Stimulated activated CD4-positive, alpha-beta T cell treated with anti-CD3 and anti-CD28 coated beads, Interleukin-4, amount 100 ng/mL, for 4 hours (primary cell): ENCODE measurements at regions not wholly inside any gene's neighbourhood (a gene's known extent, or its start where the extent isn't known, plus 50 kb on each side); places are given as distances from the start of the nearest gene placed in this dataset.
A peak's percentile ranks its signal among the peaks of the same experiment; 100 is the strongest.
"Not testable (repeated sequence)": the region's sequence is repeated elsewhere in the genome, so short reads cannot be mapped to it uniquely, and the experiment has no call there.

Source experiments
- DNase-seq, 2 experiments: peaks; one replicate each; pipeline ENCODE4 v3.0.0-alpha.2; 2020

DNA sequence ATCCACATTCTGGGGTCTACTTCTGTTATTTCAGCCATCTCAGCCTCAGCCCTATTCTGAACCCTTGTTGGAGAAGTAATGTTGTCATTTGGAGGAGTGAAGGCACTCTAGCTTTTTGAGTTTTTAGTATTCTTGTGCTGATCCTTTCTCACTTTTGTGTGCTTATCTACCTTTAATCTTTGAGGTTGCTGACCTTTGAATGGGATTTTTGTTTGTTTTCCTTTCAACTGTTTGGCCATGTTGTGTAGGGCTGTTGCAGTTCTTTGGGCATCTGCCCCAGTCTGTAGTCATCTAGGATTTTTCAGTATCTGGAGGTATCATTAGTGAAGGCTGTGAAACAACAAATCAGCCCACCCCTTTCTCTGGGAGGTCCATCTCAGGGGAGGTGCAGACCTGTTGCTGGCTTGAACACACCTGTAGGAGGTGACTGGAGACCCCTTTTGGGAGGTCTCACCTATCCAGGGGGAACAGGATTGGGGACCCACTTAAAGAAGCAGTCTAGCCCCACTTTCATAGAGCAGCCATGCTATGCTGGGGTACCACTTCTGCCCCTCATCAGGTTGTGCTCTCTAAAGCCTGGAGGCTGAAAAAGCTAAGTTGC lies 1391.4 kb downstream of the UQCRFS1 start:
- DNase-seq: no peak

DNA sequence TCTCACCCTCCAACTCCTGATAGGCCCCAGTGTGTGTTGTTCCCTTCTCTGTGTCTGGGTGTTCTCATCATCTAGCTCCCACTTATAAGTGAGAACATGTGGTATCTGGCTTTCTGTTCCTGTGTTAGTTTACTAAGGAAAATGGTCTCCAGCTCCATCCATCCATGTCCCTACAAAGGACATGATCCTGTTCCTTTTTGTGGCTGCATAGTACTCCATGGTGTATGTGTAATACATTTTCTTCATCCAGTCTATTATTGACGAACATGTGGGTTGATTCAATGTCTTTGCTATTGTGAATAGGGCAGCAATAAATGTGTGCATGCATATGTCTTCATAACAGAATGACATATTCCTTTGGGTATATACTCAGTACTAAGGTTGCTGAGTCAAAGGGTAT lies 1397.0 kb downstream of the UQCRFS1 start:
- DNase-seq: no peak

DNA sequence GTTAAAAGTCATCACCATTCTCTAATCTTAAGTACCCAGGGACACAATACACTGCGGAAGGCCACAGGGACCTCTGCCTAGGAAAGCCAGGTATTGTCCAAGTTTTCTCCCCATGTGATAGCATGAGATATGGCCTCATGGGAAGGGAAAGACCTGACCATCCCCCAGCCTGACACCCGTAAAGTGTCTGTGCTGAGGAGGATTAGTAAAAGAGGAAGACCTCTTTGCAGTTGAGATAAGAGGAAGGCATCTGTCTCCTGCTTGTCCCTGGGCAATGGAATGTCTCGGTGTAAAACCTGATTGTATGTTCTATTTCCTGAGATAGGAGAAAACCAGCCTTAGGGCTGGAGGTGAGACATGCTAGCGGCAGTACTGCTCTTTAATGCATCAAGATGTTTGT lies 1398.1 kb downstream of the UQCRFS1 start:
- DNase-seq: not testable (repeated sequence)

DNA sequence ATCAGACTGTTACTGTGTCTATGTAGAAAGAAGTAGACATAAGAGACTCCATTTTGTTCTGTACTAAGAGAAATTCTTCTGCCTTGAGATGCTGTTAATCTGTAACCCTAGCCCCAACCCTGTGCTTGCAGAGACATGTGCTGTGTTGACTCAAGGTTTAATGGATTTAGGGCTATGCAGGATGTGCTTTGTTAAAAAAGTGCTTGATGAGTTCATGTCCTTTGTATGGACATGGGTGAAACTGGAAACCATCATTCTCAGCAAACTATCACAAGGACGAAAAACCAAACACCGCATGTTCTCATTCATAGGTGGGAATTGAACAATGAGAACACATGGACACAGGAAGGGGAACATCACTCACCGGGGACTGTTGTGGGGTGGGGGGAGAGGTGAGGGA lies 1398.7 kb downstream of the UQCRFS1 start:
- not testable (repeated sequence) for DNase-seq

DNA sequence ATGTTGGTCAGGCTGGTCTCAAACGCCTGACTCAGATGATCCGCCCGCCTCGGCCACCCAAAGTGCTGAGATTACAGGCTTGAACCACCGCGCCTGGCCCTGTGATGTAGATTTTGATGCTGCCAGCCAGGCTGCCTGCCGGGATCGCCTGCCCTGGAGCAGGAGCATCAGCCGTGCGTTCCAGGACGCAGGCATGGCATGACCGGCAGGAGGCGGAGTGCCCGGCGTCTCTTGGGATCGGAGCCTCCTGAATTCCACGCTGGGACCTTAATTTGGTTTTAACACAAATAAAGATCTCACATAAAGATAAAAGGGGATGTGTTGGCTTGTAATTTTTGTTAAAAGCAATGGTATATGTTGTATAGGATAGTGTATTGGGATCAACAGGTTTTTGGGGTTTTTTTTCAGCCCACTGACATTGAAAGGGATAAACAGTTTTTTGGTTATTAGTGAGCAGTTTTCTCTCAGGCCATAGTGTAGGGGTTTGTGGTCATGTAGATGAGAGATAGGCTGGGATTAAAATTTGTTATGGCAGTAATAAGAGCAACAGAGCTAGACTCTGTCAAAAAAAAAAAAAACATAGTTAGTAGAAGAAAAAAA lies 1406.4 kb downstream of the UQCRFS1 start:
- no peak for DNase-seq

DNA sequence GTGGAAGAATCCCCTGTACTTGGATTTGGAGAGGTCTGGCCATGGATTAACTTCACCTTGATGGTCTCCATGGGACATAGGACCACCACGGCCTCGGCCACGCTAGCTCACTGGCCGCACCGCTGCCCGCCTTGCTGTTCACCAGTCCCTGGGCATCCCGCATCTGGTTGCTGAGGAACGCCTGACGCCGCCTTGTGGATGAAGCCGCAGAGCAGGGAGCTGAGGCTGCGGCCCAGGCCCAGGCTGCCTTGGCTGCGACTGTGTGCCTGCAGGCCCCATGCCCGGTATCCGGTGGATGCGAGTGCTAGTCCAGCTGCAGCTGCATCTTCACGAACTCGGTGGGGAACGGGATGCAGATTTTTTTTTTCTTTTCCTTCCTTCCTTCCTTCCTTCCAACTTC lies 1407.1 kb downstream of the UQCRFS1 start:
- DNase-seq: no peak

DNA sequence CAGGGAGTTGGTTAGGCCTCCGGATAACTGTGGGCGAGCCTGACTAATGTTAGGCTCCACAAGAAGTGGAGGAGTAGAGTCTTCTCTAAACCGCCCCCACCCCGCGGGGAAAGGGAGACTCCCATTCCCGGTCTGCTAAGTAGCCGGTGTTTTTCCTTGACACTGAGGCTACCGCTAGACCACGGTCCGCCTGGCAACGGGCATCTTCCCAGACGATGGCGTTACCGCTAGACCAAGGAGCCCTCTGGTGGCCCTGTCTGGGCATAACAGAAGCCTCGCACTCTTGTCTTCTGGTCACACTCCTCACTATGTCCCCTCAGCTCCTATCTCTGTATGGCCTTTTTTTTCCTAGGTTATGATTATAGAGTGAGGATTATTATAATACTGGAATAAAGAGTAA lies 1410.7 kb downstream of the UQCRFS1 start:
- not testable (repeated sequence) for DNase-seq

DNA sequence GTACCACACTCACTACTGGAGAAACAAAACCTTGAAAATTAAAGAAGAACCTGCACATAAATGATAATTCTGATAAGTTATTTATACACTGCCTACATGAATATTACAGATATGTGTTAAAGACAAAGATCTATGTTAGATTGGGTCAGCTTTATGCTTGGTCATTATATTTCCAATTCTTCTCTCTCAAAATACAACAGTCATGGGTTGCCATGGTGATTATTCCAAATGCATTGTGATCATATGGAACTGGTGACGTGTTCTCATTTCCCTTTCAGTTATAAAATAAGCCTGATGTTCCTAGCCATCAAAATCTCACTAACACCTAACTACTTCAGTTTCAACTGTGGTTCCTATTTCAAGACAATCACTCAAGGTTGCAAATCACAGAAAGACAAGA lies 1416.4 kb downstream of the UQCRFS1 start:
- DNase-seq: no peak

DNA sequence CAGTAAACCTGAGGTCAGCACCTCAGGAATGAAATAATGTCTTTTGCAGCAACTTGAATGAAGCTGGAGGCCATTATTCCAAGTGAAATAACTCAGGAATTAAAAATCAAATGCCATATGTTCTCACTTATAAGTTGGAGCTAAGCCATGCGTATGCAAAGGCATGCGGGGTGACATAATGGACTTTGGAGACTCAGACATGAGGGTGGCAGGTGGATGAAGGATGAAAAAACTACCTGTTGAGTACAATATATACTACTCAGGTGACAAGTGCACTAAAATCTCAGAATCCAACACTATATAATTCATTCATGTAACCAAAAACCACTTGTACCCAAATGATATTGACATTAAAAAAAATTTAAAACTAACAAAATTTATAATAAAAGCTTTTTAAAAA lies 1416.9 kb downstream of the UQCRFS1 start:
- DNase-seq: no peak

DNA sequence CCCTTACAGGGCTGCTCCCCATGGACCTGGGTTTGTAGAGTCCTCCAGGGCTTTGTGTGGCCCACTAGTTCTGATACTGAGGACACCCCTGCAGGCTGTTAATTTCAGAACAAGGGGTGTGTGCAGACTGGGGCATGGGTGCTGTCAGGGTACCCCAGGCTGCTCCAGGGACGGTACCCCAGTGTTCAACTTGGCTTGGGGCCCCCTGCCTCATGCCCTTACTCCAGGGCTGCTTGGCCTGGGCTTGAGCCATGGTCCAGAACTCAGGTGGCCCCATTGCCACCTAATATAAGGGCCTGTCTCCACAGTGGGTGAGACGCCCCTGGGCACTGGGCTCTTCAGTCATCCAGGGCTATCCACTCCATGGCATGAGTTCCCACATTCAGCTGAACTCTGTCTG lies 1417.6 kb downstream of the UQCRFS1 start:
- no peak for DNase-seq

DNA sequence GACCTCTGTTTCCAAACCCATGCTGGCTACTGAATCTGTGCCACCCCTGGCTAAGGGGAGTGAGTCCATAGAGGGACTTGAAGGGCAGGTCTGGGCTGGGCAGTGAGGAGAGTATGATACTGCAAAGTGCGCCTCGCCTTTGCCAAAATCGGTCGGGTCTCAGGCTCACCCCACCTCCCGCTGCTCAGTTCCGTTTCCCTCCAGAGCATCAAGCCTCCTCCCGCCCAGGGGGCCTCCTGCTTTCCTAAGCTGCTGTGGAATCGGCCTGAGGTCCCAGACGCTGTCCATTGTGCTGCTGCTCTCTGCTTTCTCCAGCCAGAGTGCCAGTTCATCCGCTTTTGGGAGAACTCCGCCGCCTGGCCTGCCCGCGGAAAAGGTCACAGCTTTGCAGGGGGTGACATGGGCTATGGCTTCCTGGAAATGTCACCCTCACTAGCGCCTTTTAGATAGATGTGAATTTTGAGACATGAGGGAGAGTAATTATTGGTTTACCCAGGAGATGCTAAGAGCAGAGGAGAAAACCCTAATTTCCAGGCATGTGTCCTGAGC lies 1418.4 kb downstream of the UQCRFS1 start:
- peak in 1 of 2 experiments; percentile 8 for DNase-seq

DNA sequence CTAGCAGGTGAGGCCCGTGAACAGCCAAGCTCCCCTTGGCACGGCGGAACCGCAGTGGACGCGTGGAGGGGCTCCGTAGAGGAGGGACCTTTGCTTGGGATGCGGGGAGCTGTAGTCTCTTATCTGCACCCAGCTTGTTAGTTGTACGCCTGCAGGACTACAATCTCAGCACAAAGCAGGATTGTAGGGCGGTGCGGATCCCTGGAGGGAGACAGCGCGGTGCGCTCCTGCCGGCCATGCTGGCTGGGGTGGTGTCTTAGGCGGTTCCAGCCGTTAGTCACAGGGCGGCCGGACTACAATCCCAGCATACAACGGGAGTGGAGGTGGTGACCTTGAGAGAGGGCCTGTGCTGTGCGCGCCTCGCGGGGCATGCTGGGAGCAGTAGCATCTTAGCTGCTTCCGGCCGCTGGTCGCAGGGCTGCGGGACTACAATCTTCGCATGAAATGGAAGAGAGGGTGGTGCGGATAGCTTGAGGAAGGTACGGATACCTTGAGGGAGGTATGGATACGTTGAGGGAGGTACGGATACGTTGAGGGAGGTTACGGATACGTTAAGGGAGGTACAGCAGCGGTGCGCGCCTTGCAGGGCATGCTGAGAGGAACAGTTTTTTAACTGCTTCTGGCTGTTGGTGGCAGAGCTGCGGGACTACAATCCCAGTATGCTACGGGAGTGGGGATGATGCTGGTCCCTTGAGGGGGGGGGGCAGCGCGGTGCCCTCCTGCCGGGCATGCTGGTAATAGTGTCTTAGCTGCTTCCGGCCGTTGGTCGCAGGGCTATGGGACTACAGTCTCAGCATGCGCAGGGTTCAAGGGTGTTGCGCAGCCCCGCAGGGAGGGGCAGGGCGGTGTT lies 1419.1 kb downstream of the UQCRFS1 start:
- DNase-seq: peak; percentile 86 to 92

DNA sequence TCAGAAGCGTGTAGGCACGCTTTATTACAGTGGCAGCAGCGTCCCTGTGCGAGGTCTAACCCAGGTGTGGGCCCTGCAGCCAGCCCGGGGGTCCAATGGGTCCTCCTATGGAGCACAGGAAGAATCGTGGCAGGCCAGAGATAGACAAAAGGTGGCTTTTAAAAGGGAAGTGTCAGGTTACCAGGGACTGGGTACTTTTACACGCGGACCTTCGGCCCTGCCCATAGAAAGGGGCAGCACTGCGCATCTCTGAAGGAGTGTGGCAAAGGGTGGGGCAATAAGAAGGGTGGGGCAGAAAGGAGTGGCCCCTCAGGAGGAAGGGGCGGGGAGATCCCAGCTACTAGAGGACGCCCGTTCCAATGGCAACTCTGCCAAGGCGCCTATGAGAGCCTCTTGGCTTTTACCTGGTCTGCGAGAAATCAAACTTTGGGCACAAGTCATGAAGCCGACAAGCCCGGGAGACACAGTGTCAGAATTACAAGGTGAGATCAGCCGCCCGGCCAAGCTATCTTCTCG lies 1419.8 kb downstream of the UQCRFS1 start:
- peak; percentile 62 to 74 for DNase-seq

DNA sequence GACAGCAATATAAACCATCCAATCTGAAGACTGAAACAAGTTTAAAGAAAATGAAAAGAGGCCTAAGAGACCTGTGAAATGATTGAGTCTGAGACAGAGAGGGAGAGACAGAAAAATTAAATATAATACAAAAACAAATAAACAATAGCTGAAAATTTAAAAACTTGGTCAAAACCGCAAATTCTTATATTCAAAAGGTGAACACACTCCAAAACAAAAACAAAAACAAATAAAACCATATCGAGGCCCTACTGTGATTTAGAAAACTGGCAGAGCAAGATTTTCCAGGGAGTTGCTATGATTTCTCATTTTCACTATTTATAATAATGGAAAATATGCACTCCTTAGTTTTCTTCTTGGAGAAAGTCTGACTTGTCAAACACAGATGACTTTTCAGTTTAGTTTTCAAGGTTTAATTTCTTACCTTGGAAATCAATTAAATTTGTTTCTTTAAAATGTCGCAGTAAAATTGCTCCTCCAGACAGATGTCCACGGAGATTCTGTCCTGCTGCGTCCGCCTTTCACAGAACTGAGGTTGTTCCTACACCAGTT lies 1420.3 kb downstream of the UQCRFS1 start:
- no peak for DNase-seq

DNA sequence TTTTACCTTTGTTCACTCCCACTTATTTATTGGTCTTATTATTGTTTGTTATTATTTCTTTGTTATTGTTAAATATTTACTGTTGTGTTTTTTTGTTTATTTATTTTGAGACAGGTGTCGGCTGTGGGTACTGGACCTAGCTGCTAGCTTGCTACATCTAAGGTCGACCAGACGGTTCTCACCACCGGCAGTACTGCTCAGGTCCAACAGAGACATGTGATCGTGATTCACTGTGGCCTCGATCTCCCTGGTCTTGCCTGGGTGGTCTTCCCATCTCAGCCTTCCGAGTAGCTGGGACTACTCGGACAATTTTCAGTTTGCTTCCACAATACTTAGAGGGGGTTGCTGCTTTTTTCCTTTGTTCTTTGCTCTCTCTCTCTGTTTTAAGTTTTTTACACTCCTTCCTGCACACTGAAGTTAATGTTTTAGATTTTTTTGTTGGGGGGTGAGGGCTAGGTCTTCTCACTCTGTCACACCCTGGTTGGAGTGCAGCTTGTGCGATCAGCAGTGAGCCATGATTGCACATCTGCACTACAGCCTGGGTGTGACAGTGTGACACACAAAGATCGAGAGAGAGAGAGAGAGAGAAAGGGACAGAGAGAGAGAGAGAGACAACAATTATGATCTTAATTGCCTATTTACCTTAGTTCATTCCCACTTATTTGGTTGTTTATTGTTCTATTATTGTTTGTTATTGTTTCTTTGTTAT lies 1432.4 kb downstream of the UQCRFS1 start:
- DNase-seq: no peak

DNA sequence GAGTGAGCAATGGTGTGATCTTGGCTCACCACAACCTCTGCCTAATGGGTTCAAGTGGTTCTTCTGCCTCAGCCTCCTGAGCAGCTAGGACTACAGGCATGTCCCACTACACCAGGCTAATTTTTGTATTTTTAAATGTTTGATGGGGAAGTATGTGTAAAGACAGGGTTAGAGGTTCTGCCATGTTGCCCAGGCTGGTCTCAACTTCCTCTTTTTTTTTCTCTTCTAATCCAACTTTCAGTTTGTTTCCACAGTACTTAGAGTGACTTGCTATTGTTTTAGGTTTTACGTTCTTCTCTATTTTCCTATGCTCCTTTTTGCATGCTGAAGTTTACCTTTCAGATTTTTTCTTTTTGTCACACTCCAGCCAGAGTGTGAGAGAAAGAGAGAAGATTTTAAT lies 1433.0 kb downstream of the UQCRFS1 start:
- no peak for DNase-seq

DNA sequence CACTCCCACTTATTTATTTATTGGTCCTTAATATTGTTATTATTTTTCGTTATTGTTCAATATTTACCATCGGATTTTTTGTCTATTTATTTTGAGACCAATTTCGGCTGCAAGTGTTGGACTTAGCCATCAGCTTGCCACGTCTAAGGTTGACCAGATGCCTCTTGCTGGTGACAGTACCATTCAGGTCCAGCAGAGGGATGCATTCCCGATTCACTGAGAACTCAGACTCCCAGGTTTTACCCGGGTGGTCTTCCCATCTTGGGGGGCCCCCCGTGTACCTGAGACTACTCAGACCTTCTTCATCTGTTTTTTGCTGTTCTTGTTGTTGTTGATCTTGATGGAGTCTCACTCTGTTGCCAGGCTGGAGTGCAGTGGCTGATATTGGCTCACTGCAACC lies 1435.2 kb downstream of the UQCRFS1 start:
- no peak for DNase-seq

DNA sequence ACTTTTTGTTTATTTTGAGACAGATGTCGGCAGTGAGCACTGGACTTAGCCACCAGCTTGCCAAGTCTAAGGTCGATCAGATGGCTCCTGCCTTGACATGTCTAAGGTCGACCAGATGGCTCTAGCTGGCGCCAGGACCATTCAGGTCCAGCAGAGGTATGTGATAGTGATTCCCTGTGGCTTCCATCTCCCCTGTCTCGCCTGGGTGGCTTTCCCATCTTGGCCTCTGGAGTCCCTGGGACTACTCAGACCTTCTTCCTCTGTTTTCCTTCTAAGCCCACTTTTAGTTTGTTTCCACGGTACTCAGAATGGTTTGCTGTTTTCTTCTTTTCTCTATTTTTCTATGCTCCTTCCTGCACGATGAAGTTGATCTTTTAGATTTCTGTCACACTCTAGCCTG lies 1435.7 kb downstream of the UQCRFS1 start:
- no peak for DNase-seq

DNA sequence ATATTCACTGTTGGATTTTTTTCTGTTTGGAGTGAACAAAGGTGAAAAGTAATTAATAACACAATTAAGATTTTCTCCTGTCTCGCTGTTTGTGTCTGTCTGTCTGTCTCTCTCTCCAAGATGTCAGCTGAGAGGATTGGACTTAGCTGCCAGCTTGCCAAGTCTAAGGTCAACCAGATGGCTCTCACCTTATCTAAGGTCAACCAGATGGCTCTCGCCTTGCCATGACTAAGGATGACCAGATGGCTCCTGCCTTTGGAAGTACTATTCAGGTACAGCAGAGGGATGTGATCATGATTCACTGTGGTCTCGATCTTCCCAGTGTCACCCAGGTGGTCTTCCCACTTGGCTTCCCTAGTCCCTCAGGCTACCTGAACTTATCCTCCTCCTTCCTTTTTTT lies 1436.4 kb downstream of the UQCRFS1 start:
- no peak for DNase-seq

DNA sequence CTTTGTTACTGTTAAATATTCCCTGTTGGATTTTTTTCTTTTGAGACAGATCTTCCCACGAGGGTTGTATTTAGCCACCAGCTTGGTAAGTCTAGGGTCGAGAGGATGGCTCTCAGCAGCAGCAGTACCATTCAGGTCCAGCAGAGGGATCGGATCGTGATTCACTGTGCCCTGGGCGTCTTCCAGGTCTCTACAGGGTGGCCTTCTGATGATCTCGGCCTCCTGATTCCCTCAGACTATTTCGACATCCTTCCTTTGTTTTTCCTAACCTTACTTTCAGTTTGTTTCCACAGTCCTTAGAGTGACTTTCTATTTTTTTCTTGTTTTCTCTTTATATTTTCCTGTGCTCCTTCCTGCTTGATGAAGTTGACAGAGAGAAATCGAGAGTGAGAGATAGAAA lies 1436.9 kb downstream of the UQCRFS1 start:
- no peak for DNase-seq

DNA sequence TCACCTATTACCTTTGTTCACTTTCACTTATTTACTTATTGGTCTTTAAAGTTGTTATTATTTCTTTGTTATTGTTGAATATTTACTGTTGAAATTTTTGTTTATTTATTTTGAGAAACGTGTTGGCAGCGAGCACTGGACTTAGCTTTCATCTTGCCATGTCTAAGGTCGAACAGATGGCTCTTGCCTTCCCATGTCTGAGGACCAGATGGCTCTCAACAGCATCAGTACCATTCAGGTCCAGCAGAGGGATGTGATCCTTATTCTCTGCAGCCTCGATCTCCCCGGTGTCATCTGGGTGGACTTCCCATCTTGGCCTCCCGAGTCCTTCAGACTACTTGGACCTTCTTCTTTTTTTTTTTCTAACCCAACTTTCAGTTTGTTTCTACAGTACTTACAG lies 1437.6 kb downstream of the UQCRFS1 start:
- no peak for DNase-seq

DNA sequence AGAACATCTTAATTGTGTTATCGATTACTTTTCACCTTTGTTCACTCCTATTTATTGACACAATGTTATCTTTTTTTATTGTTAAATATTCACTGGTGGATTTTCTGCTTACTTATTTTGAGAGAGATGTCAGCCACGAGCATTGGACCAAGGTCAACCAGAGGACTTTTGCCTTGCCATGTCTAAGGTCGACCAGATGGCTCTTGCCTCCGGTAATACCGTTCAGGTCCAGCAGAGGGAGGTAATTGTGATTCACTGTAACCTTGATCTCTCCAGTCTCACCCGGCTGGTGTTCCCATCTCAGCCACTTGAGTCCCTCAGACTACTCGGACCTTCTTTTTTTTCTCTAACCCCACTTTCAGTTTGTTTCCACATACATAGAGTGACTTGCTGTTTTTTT lies 1438.1 kb downstream of the UQCRFS1 start:
- DNase-seq: no peak

DNA sequence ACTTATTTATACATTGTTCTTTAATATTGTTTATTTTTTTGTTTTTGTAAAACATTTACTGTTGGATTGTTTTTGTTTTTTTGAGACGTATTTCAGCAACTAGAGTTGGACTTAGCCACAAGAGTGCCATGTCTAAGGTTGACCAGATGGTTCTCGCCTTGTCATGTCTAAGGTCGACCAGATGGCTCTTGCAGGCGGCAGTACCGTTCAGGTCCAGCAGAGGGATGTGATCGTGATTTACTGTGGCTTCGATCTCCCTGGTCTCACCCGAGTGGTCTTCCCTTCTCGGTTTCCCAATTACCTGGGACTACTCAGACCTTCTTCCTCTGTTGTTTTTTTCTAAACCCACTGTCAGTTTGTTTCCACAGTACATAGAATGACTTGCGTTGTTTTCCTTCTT lies 1438.6 kb downstream of the UQCRFS1 start:
- DNase-seq: no peak
